Renal cortical epithelial cell (primary cell): ENCODE measurements at regions not wholly inside any gene's neighbourhood (a gene's known extent, or its start where the extent isn't known, plus 50 kb on each side); places are given as distances from the start of the nearest gene placed in this dataset.
"Not testable (repeated sequence)": the region's sequence is repeated elsewhere in the genome, so short reads cannot be mapped to it uniquely, and the experiment has no call there.

ENCODE experiments used
- DNase-seq: peaks from one replicate; pipeline ENCODE4 v3.0.0-alpha.2; 2011; ENCODE audit warnings: low read depth

DNA sequence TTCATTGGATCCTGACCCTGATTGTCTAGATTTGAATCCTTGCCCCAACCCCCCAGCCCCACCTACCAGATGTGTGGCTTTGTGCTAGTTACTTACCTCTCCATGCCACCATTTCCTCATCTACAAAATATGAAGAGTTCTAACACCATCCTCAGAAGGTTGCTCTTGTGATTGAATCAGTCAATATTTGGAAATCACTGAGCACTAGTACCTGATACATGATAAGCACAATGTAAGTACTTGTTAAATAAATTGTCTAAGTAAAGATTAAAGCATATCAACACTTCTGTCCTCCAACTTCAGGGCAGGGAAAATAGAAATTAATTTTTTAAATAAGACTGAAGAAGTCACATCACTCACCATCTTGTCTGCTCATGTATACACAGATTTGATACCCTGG is 249.6 kb upstream of the KLF3 start:
- no peak for DNase-seq

GRCh38 chr4:38415682-38416081 is 248.3 kb upstream of the KLF3 start:
- no peak for DNase-seq

DNA sequence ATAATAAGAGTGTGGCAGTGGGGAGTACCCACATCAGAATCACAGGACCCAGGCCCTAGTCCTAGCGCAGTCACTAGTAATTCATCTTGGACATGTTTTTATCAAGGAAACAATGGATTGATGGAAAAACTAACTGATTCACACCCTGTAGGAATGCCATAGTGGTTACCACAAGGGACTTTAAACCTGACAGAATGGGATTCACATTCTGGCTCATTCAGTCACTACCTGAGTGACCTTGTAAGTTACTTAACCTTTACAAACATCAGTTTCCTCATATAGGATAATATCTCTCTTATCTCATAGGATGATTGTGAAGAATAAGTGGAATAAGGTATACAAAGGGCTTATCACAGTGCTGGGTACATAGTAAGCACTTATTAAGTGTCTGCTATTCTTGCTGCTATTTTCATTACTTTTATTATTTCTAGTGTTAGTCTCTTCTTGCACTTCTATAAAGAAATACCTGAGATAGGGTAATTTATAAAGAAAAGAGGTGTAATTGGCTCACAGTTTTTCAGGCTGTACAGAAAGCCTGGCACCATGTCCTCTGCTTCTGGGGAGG is 247.5 kb upstream of the KLF3 start:
- DNase-seq = no peak

DNA sequence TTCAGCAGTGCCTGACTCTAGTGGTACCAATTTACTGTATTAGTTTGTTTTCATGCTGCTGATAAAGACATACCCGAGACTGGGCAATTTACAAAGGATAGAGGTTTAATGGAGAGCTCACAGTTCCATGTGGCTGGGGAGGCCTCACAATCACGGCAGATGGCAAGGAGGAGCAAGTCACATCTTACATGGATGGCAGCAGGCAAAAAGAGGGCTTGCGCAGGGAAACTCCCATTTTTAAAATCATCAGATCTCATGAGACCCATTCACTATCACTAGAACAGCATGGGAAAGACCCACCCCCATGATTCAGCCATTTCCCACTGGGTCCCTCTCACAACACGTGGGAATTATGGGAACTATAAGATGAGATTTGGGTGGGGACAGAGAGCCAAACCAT is 243.7 kb upstream of the KLF3 start:
- DNase-seq = not testable (repeated sequence)

GRCh38 chr4:38422850-38423249 is 241.1 kb upstream of the KLF3 start:
- DNase-seq = no peak

DNA sequence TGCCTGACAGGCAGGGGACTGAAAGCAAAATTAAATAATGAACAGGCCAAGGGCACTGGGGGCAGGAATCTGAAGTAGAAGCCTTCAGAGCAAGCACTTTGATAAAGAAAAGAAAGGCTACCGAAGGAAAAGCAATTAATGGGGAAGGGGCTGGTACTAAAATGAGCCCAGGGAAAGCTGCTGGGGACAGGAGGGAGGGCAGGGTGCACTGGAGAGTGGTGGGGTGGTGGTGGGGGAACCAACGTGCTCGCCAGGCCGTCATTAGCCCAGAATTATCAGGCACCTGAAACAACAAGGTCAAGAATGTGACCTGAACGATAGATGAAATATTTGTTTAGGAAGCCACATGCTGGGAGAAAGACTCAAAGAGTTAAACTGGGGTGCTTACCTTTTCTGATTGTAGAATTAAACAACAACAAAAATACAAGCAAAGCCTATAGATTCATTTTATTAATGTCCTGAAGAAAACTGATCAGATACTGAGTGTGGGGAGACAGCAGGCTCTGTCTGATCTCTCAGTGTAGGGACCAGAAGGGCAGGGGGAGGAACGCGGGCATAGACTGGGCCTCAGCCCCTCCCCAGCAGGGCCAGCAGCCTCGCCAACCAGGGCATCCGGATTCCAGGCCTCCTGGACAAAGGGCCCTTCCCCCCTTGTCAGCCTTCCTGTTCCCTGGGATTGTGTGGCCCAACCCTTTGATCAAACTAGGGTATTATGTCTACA is 239.7 kb upstream of the KLF3 start:
- DNase-seq = no peak

DNA sequence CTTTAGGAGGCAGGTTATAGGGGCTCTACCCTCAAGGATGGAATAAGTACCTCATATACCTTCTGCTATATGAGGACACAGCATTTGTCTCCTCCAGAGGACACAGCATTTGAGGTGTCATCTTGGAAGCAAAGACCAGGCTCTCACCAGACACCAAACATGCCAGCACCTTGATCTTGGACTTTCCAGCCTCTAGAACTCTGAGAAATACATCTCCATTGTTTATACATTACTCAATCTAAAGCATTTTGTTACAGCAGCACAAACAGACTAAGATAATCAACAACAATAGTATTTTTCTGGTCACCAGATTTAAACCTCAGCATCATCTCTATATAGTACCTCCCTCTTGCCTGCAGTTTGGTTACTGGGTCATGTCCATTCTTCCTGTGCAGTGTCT is 237.5 kb upstream of the KLF3 start:
- DNase-seq = no peak

GRCh38 chr4:38430841-38431240 is 233.2 kb upstream of the KLF3 start:
- DNase-seq = no peak

GRCh38 chr4:38442073-38442788 is 221.8 kb upstream of the KLF3 start:
- no peak for DNase-seq

GRCh38 chr4:38449506-38450174 is 214.4 kb upstream of the KLF3 start:
- DNase-seq = peak; percentile 44

DNA sequence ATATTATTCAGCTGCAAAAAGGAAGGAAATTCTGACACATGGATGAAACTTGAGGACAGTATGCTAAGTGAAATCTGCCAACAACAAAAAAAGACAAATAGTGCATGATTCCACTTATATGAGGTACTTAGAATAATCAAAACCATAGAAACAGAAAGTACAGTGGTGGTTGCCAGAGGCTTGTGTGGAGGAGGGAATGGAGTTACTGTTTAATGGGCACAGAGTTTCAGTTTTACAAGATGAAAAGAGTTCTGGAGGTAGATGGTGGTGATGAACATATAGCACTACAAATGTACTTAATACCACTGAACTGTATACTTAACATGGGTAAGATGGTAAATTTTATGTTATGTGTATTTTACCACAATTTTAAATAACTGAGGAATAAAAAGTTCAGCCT is 212.0 kb upstream of the KLF3 start:
- DNase-seq = no peak

DNA sequence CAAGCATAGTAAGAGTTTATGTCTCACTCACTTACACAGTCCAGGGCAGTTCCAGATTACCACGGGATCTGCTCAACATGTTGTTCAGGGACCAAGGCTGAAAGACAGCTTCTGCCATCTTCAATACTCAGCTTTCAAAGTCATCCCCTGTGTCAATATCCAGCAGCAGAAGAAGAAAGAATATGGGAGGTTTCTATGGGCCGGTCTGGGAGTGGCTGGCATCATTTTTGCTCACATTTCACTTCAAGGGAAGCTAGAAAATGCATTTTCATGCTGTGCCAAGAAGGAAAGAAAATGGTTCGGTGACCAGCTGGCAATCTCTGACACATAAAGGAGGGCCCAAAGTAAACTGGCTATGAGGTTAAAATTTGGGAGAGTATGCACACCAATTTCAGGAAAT is 211.5 kb upstream of the KLF3 start:
- no peak for DNase-seq

DNA sequence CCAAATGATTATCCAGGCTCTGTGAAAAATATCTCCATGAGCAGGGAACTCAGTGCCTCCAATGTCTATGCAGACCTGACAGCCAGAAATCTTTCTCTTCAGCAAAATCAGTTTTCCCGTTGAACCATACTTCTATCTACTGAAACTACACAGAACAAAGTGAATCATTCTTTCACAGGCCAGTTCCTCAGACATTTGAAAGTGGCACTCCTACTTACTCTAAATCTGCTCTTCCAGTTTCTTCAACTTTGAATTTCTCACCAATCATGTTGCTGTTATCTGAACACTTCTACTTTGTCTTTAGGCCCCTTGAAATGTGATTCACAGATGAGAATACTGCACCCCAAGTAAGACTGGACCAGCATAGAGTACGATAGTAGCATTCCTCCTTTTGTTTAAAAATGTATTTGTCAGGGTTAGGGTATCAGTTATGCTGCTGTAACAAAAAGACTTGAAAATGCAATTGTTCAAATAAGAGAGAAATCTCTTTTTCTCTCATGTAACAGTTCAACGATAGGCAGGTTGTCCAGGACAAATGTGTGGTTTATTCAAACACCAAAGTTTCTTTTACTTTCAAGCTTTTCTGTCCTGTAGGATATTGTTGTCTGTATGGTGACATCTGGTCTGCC is 210.6 kb upstream of the KLF3 start:
- no peak for DNase-seq

DNA sequence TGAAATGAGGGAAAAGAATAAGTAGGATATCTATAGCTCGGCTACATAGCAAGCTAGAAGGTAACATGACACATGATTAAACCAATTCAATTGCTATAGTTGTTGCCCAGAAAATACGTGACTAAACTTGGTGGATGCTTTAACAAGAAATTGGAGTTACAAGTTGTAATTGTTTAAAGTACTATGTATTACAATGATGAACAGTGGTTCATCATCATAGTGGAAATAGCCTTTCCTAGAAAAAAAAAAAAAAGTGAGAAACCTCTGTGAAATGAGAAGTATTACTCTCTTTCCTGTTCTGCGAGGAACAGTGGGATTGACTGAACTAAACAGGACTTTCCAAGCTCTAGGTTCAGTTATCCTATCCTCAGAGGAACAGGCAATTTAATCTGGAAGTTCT is 209.7 kb upstream of the KLF3 start:
- DNase-seq = no peak

DNA sequence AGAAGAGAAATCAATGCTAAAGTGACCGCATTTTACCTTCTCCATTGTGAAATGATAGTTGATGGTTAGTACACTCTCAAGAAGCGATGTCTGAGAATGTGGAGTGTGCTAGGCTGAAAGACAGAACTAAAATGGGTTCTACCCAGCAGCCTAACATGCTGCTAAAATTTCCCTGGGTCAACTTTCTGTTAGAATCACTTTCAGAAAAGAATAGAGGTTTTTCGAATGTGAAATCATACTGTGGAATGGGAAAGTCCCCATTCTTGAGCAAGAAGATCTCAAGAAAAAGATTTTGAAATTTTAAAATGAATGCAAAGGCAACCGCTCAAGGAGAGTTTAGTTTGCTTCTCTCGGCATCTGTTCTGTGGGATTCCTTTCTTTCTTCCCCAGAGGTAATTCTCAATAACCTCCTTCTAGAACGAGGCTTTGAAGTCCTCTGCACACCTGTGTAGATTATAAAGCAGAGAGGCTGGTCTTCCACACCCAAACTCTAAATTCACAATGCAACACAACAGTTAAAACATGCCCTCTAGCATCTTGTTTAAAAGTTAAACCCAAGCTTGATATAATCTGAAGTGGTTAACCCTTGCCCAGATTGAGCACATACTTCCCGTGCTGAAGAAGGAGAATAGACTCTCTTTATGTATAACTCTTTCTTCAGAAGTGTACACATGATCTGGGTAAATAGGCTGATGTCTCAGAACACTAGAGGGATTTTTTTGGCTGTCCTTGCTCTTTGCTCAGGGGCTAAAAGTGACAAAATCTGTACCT is 208.7 kb upstream of the KLF3 start:
- DNase-seq = no peak

GRCh38 chr4:38456096-38456495 is 207.9 kb upstream of the KLF3 start:
- no peak for DNase-seq

GRCh38 chr4:38461342-38461741 is 202.7 kb upstream of the KLF3 start:
- DNase-seq = no peak

- no peak for DNase-seq
Measured at GRCh38 chr4:38462367-38463055, 201.5 kb upstream of the KLF3 start.

DNA sequence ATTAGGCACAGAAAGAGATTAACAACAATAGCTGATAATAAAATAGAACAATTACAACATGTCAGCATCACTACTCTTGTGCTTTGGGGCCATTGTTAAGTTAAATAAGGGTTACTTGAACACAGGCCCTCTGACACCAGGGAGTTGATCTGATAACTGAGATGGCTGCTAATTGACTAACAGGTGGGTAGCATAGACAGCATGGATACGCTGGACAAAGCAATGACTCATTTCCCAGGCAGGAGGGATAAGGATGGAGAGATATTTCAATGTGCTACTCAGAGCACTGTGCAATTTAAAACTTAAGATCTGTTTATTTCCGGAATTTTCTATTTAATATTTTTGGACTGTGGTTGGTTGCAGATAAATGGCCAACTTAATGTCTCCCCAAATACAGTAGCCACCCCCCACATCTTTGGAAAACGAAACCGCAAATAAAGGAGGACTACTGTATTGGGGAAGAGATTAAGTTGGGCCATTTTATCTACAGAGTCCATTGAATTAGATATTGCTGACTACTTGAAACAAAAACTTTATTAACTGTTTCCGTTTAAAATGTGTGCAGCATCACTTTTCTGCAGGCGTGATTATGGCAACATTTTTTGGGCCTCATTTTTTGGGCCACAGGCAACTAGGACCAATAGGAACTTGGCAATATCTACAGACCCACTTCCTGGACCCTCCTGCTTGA is 200.6 kb upstream of the KLF3 start:
- DNase-seq = no peak

GRCh38 chr4:38464328-38464727 is 199.7 kb upstream of the KLF3 start:
- DNase-seq = no peak
